ENCODE measurements at regions not wholly inside any gene's neighbourhood (a gene's known extent, or its start where the extent isn't known, plus 50 kb on each side); places are given as distances from the start of the nearest gene placed in this dataset.

GRCh38 chr14:28653521-28653920, 113.1 kb upstream of the FOXG1 start:
- DNase-seq: no peak
- 100% methylated on average over 1 of the region's 2 CpGs for WGBS (ENCODE audit: insufficient coverage)
- H3K4me3 ChIP-seq (ENCODE audit: control extremely low read depth in 1 of 5, extremely low read depth in 1 of 5, insufficient read depth in 1 of 5, low read depth in 2 of 5, low read length in 4 of 5): no peak overlapping the region
- H3K79me2 ChIP-seq (ENCODE audit: control insufficient read depth, insufficient read depth, low read length): no peaks in the 10 kb centered on the region
- H3K9me3 ChIP-seq (ENCODE audit: control extremely low read depth in 1 of 3, control insufficient read depth in 2 of 3, insufficient read depth in 1 of 3, low read length in 2 of 3): no peaks in the 10 kb centered on the region
- TF ChIP-seq EZH2 (IDR thresholded peaks at IDR 0.05; ENCODE audit: borderline replicate concordance, insufficient read depth, low read depth, low read length, poor library complexity, severe bottlenecking): no peak
- no peak for TF ChIP-seq CTCF (IDR thresholded peaks at IDR 0.05)
- no peaks in the 10 kb centered on the region for H3K4me1 ChIP-seq (ENCODE audit: control insufficient read depth in 2 of 2, insufficient read depth in 2 of 2, low read length in 2 of 2)
- ChIA-PET POLR2A (no interaction called here), CTCF (no interaction called here)
- no peaks in the 10 kb centered on the region for H3K27me3 ChIP-seq (replicated peaks in 1 of 4; ENCODE audit: control extremely low read depth in 1 of 4, control insufficient read depth in 3 of 4, insufficient read depth in 4 of 4, low read length in 3 of 4)
- intact Hi-C loops (cut with micrococcal nuclease): no loop called here
- no peak overlapping the region for H3K9ac ChIP-seq (ENCODE audit: low read length)
- H3K27ac ChIP-seq (ENCODE audit: low read length in 2 of 2): no peak overlapping the region
- no peaks in the 10 kb centered on the region for H4K20me1 ChIP-seq (ENCODE audit: control insufficient read depth, insufficient read depth, low read length, poor library complexity, severe bottlenecking)
- no peaks in the 10 kb centered on the region for H3K36me3 ChIP-seq (replicated peaks in 1 of 2; ENCODE audit: control extremely low read depth in 1 of 2, control insufficient read depth in 1 of 2, extremely low read depth in 1 of 2, insufficient read depth in 2 of 2, low read length in 1 of 2)
- Mint-ChIP-seq H3K27ac (no peak overlapping the region), H3K9me3 (ENCODE audit: insufficient read depth) (no peaks in the 10 kb centered on the region), H3K4me3 (no peak overlapping the region), H3K27me3 (no peaks in the 10 kb centered on the region), H3K4me1 (no peaks in the 10 kb centered on the region)
- H2AFZ ChIP-seq (ENCODE audit: insufficient read depth, low read depth, low read length, poor library complexity, severe bottlenecking): no peak overlapping the region
- H3K4me2 ChIP-seq (replicated peaks; ENCODE audit: low read depth, low read length, poor library complexity, severe bottlenecking): no peak overlapping the region
- no peak for ATAC-seq (ENCODE audit: low read depth)

- DNase-seq (no peak), ATAC-seq (ENCODE audit: low read depth) (no peak)
- Histone ChIP-seq H3K4me2 (replicated peaks; ENCODE audit: low read depth, low read length, poor library complexity, severe bottlenecking) (no peak overlapping the region), H3K4me1 (ENCODE audit: control insufficient read depth in 2 of 2, insufficient read depth in 2 of 2, low read length in 2 of 2) (no peaks in the 10 kb centered on the region), H3K9me3 (ENCODE audit: control extremely low read depth in 1 of 3, control insufficient read depth in 2 of 3, insufficient read depth in 1 of 3, low read length in 2 of 3) (no peaks in the 10 kb centered on the region), H3K4me3 (ENCODE audit: control extremely low read depth in 1 of 5, extremely low read depth in 1 of 5, insufficient read depth in 1 of 5, low read depth in 2 of 5, low read length in 4 of 5) (no peak overlapping the region), H3K36me3 (replicated peaks in 1 of 2; ENCODE audit: control extremely low read depth in 1 of 2, control insufficient read depth in 1 of 2, extremely low read depth in 1 of 2, insufficient read depth in 2 of 2, low read length in 1 of 2) (no peaks in the 10 kb centered on the region), H3K79me2 (ENCODE audit: control insufficient read depth, insufficient read depth, low read length) (no peaks in the 10 kb centered on the region), H3K9ac (ENCODE audit: low read length) (no peak overlapping the region), H3K27me3 (replicated peaks in 1 of 4; ENCODE audit: control extremely low read depth in 1 of 4, control insufficient read depth in 3 of 4, insufficient read depth in 4 of 4, low read length in 3 of 4) (no peaks in the 10 kb centered on the region), H4K20me1 (ENCODE audit: control insufficient read depth, insufficient read depth, low read length, poor library complexity, severe bottlenecking) (no peaks in the 10 kb centered on the region), H2AFZ (ENCODE audit: insufficient read depth, low read depth, low read length, poor library complexity, severe bottlenecking) (no peak overlapping the region), H3K27ac (ENCODE audit: low read length in 2 of 2) (no peak overlapping the region)
- Mint-ChIP-seq H3K4me1 (no peaks in the 10 kb centered on the region), H3K4me3 (no peak overlapping the region), H3K27me3 (no peaks in the 10 kb centered on the region), H3K9me3 (ENCODE audit: insufficient read depth) (peaks cover 2% of the 10 kb centered on the region), H3K27ac (no peak overlapping the region)
- no peak for TF ChIP-seq CTCF (IDR thresholded peaks at IDR 0.05)
- TF ChIP-seq EZH2 (IDR thresholded peaks at IDR 0.05; ENCODE audit: borderline replicate concordance, insufficient read depth, low read depth, low read length, poor library complexity, severe bottlenecking): no peak
- CTCF ChIA-PET: no interaction called here
- intact Hi-C loops (cut with micrococcal nuclease): no loop called here
- POLR2A ChIA-PET: no interaction called here
- WGBS (ENCODE audit: insufficient coverage): no CpG with 5 or more reads among the region's 1 CpG
Observed at GRCh38 chr14:28656704-28657255, 109.8 kb upstream of the FOXG1 start.
